ENCODE measurements at regions not wholly inside any gene's neighbourhood (a gene's known extent, or its start where the extent isn't known, plus 50 kb on each side); places are given as distances from the start of the nearest gene placed in this dataset.
"Not testable (repeated sequence)": the region's sequence is repeated elsewhere in the genome, so short reads cannot be mapped to it uniquely, and the experiment has no call there.

- no peaks in the 10 kb centered on the region for H3K4me1 ChIP-seq
- H3K36me3 ChIP-seq: no peaks in the 10 kb centered on the region
- no peak overlapping the region for H3K4me3 ChIP-seq
- H3K27me3 ChIP-seq: peaks cover 7% of the 10 kb centered on the region
- H3K9me3 ChIP-seq: no peaks in the 10 kb centered on the region
- WGBS: 82% methylated on average over 4 of the region's 4 CpGs
- DNase-seq (ENCODE audit: low spot score in 2 of 2): no peak
- TF ChIP-seq POLR2AphosphoS5 (IDR thresholded peaks at IDR 0.05) (no peak), EP300 (IDR thresholded peaks at IDR 0.05) (no peak), CTCF (IDR thresholded peaks at IDR 0.05) (no peak)
- no peak overlapping the region for H3K27ac ChIP-seq
Observed at GRCh38 chr2:89850881-89851582, 1159.6 kb downstream of the RPIA start.

GRCh38 chr2:89851583-89851905 is 1160.1 kb downstream of the RPIA start:
- TF ChIP-seq EP300 (IDR thresholded peaks at IDR 0.05) (no peak), CTCF (IDR thresholded peaks at IDR 0.05) (no peak), POLR2AphosphoS5 (IDR thresholded peaks at IDR 0.05) (no peak), POLR2A (IDR thresholded peaks at IDR 0.05) (no peak)
- 88% methylated on average over 1 of the region's 1 CpG for WGBS
- H3K4me3 ChIP-seq: no peak overlapping the region
- no peaks in the 10 kb centered on the region for H3K4me1 ChIP-seq
- no peaks in the 10 kb centered on the region for H3K9me3 ChIP-seq
- H3K27me3 ChIP-seq: peaks cover 7% of the 10 kb centered on the region
- no peak overlapping the region for H3K27ac ChIP-seq
- H3K36me3 ChIP-seq: no peaks in the 10 kb centered on the region
- DNase-seq (ENCODE audit: low spot score in 2 of 2): no peak

GRCh38 chr2:89853427-89853826 is 1162.0 kb downstream of the RPIA start:
- WGBS: no CpG with 5 or more reads among the region's 1 CpG
- H3K4me3 ChIP-seq; DNase-seq (ENCODE audit: low spot score in 2 of 2); H3K36me3 ChIP-seq; H3K4me1 ChIP-seq; H3K27ac ChIP-seq; H3K9me3 ChIP-seq; H3K27me3 ChIP-seq: not testable (repeated sequence)

DNA sequence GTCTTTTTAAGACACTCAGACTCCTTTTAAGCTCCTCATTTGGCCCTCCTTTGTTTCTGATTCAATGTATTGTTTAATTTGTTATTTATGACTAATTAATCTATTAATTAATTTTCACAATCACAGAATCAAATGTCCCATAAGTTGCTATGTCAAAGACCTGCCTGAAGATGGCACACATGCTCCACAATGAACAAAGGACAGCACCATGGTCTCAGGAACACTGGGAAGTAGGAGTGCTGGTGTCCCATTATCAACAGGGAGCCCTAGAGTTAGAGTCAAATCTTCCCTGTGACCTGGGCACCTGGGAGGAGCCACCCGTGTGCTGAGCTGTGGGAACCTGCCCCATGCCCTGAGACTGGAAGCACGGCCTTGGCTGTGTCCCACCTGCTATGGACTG is 1164.3 kb downstream of the RPIA start:
- not testable (repeated sequence) for H3K27ac ChIP-seq; H3K36me3 ChIP-seq; H3K9me3 ChIP-seq; H3K4me3 ChIP-seq; H3K27me3 ChIP-seq; H3K4me1 ChIP-seq; DNase-seq (ENCODE audit: low spot score in 2 of 2)
- no CpG with 5 or more reads among the region's 2 CpGs for WGBS

DNA sequence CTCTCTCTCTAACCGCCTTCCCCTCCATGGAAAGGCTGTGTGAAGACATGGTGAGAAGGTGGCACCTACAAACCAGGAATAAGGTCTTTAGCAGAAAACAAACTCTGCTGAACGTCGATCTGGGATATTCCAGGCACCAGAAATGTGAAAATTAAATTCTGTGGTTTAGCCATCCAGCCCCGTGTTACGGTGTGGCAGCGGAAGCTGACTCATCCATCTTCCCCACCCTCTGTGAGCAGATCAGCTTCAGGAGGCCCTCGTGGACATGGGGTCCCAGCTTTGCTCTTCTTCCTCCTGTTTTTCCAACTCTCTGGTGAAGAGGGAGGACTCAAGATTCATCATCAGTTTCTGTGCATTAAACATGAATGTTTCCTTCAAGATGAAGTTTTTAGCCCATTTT is 1164.8 kb downstream of the RPIA start:
- H3K9me3 ChIP-seq; DNase-seq (ENCODE audit: low spot score in 2 of 2); H3K36me3 ChIP-seq; H3K27me3 ChIP-seq; H3K4me1 ChIP-seq; H3K4me3 ChIP-seq; H3K27ac ChIP-seq: not testable (repeated sequence)
- 13% methylated on average over 1 of the region's 7 CpGs for WGBS

- H3K4me3 ChIP-seq; H3K36me3 ChIP-seq; DNase-seq (ENCODE audit: low spot score in 2 of 2); H3K4me1 ChIP-seq; H3K9me3 ChIP-seq; H3K27ac ChIP-seq; H3K27me3 ChIP-seq: not testable (repeated sequence)
- no CpG with 5 or more reads among the region's 5 CpGs for WGBS
Observed at GRCh38 chr2:89862164-89862563, 1170.7 kb downstream of the RPIA start.

DNA sequence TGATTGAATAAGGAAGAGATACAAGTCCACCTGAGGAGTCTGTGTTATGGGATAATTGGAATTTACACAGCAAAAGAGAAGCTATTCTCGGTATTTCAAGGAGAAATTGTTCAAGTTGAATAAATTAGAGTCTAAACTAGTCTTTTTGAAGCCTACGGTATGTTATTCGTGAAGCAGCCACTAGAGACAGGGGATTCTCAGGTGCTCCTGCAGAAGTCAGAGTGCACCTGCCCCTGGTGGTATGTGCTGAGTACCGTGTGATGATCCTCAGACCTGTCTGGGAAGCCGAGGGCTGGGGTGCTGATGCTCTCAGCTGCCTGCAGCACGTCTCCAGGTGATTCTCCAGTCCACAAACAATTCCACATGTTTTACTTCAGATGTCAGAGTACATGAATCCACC is 1171.7 kb downstream of the RPIA start:
- H3K27me3 ChIP-seq; H3K4me3 ChIP-seq; H3K9me3 ChIP-seq; H3K36me3 ChIP-seq; H3K4me1 ChIP-seq; H3K27ac ChIP-seq; DNase-seq (ENCODE audit: low spot score in 2 of 2): not testable (repeated sequence)
- no CpG with 5 or more reads among the region's 6 CpGs for WGBS

DNA sequence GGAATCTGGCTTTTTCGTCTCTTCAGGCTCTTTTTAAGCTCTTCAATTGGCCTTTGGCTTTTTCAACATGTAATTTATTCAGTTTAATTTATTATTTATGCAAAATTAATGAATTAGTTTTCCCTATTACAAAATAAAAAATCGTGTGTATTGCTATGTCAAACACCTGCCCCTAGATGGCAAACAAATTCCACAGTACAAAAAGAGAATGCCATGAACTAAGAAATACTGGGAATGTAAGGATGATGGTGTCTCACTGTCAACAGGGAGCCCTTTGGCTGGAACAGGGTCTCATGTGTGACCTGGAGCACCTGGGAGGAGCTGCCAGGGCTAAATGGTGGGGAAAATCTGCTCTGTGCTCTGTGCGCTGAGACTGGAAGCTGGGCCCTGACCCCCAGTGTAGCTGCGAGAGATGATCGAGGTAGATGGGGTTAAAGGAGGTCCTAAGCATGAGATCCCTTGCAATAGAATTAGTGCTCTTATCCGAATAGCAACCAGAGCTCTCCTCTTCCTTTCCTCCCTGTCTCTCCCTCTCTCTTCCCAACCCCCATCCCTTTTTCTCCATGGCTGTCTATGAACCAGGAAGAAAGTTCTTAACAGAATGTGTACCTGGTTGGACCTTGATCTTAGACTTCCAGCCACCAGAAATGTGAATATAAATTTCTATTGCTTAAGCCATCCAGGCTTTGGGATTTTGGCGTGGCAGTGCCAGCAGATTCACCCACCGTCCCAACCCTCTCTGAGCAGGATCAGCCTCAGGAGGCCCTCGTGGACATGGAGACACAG is 1183.5 kb downstream of the RPIA start:
- not testable (repeated sequence) for DNase-seq (ENCODE audit: low spot score in 2 of 2); H3K36me3 ChIP-seq; H3K27ac ChIP-seq; H3K9me3 ChIP-seq; H3K4me1 ChIP-seq; H3K27me3 ChIP-seq; H3K4me3 ChIP-seq
- WGBS: 0% methylated on average over 1 of the region's 9 CpGs

DNA sequence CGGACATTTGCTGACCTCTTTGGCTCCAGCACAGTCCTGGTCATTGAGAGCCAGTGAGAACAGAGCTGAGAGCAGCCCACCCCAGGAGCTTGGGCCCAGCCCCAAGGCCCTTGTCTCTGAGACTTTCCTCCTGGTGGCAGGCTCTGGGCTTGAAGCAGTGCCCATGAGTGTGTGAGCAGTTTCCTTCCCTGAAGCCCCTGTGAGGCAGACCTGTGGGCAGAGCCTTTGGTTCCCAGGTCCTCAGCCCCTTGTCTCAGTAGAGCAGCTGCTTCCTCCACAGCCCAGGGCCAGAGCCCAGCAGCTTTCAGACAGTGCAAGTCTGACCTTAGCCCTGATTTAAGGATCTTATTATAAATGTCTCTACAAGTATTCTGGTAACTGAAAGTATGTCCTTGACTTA is 1185.0 kb downstream of the RPIA start:
- H3K4me3 ChIP-seq; H3K27ac ChIP-seq; H3K4me1 ChIP-seq; H3K36me3 ChIP-seq; DNase-seq (ENCODE audit: low spot score in 2 of 2); H3K27me3 ChIP-seq; H3K9me3 ChIP-seq: not testable (repeated sequence)
- no CpG with 5 or more reads among the region's 1 CpG for WGBS

DNA sequence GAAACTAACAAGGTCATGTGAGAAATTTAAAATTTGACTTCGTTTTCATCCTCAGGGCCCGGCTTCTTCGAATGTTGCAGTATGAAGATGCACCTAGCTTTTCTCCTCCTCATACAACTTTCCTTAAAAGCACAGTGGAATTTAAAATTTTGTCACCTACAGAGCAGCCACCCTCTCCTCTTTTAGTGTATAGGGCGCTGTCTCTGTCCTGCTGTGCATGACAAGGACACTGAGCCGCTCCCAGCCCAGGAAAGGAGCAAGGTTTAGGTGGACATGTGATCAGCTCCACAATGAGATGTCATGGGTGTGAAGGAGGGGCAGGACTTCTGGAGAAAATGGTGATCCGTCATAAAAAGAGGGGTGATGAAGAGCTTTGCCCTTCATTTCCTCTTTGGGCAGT is 1185.4 kb downstream of the RPIA start:
- H3K36me3 ChIP-seq; H3K4me3 ChIP-seq; H3K27me3 ChIP-seq; DNase-seq (ENCODE audit: low spot score in 2 of 2); H3K4me1 ChIP-seq; H3K27ac ChIP-seq; H3K9me3 ChIP-seq: not testable (repeated sequence)
- 76% methylated on average over 6 of the region's 6 CpGs for WGBS

DNA sequence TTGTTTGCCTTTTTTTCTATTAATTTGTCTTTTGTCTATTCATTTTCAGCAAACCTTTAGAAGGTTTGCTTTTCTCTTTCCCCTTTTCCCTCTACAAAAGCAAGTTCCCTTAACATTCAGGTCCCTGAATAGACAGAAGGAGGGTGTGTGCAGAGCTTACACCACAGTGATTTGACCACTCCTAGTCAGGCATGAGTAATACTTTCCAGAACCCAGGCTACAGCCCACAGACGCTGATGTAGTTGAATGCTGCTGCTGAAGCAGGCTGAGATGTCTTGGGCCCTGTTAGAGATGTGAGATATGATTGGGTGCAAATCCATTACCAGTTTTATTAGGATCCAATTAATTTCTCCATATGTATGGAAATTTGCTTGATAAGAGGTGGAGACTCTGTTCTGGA is 1191.4 kb downstream of the RPIA start:
- not testable (repeated sequence) for DNase-seq (ENCODE audit: low spot score in 2 of 2); H3K36me3 ChIP-seq; H3K4me3 ChIP-seq; H3K27me3 ChIP-seq; H3K4me1 ChIP-seq; H3K27ac ChIP-seq; H3K9me3 ChIP-seq
- WGBS: 20% methylated on average over 1 of the region's 1 CpG

DNA sequence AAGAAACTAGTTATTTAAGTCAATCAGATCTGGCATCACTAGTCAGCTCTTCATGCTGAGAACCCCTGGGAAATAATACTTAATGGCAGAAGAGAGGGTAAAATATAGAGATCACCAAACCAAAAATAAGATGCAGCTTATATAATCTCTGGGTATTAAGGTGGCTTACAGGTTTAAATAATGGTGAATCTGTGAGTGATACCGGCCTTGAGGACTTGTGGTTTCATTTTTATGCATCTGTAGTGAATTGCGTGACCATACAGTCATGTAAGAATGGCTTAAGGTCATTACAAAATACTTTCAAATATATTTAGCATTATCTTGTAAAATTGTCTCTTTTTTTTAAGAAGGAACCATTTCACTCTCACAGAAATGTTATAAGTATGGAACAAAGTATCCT is 1192.2 kb downstream of the RPIA start:
- not testable (repeated sequence) for H3K9me3 ChIP-seq; H3K27me3 ChIP-seq; H3K4me3 ChIP-seq; DNase-seq (ENCODE audit: low spot score in 2 of 2); H3K36me3 ChIP-seq; H3K4me1 ChIP-seq; H3K27ac ChIP-seq
- 47% methylated on average over 2 of the region's 2 CpGs for WGBS

All from suprapubic skin (tissue), 4 donors.